GM10248 (cell line): ENCODE measurements at regions not wholly inside any gene's neighbourhood (a gene's known extent, or its start where the extent isn't known, plus 50 kb on each side); places are given as distances from the start of the nearest gene placed in this dataset.

Experiments
- CTCF ChIA-PET: fragments of 300-600 bp; sonication (Branson Sonifier 250); formaldehyde crosslinking; extraction: SDS; loops from one replicate; lab custom pipeline; 2021; ENCODE audit warnings: antibody characterized with exemption; lab: Yijun Ruan, JAX
- POLR2A ChIA-PET: fragments of 350-650 bp; sonication (Branson Sonifier 250); formaldehyde crosslinking; extraction: SDS; loops from one replicate; lab custom pipeline; 2020; ENCODE audit warnings: antibody characterized with exemption; lab: Yijun Ruan, JAX
- DNase-seq: peaks from one replicate; pipeline ENCODE4 v3.0.0; 2012; ENCODE audit errors: extremely low spot score
- TF ChIP-seq, protein P1 (sequence below): IDR thresholded peaks from 2 replicates; pipeline ENCODE4 v1.5.1; 2012; ENCODE audit warnings: mild to moderate bottlenecking, low read depth; ENCODE audit errors: extremely low read depth, missing control alignments, control extremely low read depth

DNA sequence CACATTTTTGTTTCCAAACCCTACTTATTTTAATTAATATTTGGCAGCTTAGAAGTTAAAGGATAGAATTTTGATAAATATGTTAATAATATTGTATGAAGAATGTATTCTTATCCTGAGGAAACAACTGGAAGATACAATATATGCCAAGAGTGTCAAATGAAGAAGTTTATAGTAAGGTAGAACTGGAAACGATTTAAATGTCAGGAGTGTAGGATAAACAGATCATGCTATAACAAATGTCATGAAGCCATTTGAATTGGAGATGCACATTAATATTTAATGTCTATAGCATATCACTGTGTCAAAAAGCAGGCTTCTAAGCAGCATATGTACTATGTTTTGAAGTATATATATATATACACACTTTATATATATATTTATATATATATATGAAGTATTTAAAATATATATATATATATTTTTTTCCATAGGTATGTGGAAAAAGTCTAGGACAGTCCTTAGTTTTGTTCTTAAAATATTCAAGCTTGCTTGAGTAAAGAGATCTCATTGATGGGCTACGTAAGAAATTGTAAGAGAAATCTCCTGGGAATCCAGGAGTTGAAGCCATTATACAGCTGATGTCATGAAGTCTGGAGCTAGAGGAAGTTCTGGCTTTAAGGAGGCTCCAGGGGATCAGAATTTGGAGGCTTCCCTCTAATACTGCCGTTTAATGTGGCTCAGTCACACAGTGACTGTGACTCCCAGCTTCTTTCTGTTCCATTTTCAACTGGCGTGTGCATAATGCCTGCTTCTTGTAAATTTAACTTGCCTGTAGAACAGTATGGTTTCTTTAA lies 79.9 kb upstream of the MYCBP2 start:
- TF ChIP-seq, protein P1, sequence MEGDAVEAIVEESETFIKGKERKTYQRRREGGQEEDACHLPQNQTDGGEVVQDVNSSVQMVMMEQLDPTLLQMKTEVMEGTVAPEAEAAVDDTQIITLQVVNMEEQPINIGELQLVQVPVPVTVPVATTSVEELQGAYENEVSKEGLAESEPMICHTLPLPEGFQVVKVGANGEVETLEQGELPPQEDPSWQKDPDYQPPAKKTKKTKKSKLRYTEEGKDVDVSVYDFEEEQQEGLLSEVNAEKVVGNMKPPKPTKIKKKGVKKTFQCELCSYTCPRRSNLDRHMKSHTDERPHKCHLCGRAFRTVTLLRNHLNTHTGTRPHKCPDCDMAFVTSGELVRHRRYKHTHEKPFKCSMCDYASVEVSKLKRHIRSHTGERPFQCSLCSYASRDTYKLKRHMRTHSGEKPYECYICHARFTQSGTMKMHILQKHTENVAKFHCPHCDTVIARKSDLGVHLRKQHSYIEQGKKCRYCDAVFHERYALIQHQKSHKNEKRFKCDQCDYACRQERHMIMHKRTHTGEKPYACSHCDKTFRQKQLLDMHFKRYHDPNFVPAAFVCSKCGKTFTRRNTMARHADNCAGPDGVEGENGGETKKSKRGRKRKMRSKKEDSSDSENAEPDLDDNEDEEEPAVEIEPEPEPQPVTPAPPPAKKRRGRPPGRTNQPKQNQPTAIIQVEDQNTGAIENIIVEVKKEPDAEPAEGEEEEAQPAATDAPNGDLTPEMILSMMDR, result no peak
- ChIA-PET CTCF (interaction anchor here (1.2 to 1.7 kb wide), 4 partner anchors 11 to 20 kb away, joined by 3 to 5 read pairs (median 4); no protein-coding TSS in a partner anchor), POLR2A (no interaction called here)
- no peak for DNase-seq

DNA sequence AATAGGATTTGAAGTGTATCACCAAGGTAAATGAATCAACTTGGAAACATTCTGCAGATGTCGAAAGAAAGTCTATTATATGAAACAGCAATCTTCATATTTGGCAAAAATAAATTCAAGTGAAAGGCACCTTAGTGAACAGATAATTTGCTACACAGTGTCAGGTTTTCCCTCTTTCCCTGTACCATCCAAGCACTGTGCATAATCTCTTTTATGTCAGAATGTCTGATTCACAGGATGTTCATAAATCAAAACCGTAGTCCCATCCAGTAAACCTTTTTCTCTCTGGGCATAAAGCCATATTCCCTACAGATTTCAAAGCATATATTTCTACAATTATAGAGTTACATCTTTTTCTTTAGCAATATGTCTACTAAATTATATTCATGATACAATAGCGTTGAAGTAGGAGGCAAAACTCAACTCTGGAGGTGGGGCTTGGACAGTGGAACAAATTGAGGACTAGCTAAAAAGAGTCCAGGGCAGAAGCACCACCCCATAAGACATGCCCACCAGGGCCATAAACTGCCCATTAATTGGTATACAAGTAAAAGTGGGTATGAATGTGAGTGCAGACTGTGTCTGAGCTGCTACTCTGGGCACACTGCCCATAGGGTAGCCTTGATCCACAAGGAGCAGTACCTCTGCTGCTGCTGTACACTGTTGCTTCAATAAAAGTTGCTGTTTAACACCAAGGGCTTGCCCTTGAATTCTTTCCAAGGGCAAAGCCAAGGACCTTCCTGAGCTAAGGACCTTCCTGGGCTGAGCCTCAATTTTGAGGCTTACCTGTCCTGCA lies 72.1 kb upstream of the MYCBP2 start:
- ChIA-PET CTCF (interaction anchor here (1.6 to 2.4 kb wide), 3 partner anchors 13 to 25 kb away, joined by 5 to 9 read pairs (median 6); no protein-coding TSS in a partner anchor), POLR2A (no interaction called here)
- TF ChIP-seq, protein P1, result no peak
- no peak for DNase-seq

DNA sequence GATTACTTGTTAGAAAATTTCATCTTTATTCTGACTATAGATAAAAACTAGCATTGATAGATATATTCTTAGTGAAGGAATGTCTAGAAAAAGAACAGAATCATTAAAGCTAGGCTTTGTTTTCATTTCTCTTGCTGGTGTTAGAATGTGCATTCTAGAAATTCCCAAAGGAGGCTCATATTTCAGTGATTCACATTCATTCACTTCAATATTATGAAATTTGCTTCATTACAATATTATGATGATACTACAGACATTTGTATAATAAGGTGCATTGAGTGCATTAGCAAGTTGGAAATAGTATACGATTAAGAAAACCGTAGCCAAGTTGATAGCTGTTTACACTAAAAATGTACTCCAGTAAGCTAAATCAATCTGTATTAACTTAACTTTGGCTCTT lies 70.7 kb upstream of the MYCBP2 start:
- TF ChIP-seq, protein P1, result no peak
- POLR2A ChIA-PET, result no interaction called here
- CTCF ChIA-PET, result interaction anchor here (0.6 to 1.9 kb wide), 5 partner anchors 8 to 80 kb away, joined by 3 to 8 read pairs (median 3); no protein-coding TSS in a partner anchor
- no peak for DNase-seq

DNA sequence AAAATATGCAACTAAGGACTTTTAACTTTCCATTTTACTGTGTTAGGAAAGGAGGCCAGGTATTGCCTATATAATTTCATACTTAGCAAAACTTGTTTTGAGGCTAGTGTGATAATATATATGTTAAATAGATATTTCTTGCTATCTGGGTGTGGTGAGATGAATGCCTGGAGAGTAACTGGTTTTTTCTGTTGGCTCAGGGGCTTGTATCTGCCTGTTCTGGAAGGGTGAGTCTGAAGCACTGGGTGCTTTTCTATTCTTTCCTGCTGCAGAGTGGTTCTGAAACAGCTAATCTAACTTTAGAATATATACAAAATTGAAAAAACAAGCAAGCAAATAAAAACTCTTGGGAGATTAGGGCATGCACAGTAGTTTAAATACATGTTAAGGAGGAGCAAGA lies 64.6 kb upstream of the MYCBP2 start:
- POLR2A ChIA-PET, result no interaction called here
- CTCF ChIA-PET, result interaction anchor here (0.8 to 1.6 kb wide), 3 partner anchors 10 to 87 kb away, joined by 3 to 4 read pairs (median 4); no protein-coding TSS in a partner anchor
- DNase-seq, result no peak
- TF ChIP-seq, protein P1, result no peak

DNA sequence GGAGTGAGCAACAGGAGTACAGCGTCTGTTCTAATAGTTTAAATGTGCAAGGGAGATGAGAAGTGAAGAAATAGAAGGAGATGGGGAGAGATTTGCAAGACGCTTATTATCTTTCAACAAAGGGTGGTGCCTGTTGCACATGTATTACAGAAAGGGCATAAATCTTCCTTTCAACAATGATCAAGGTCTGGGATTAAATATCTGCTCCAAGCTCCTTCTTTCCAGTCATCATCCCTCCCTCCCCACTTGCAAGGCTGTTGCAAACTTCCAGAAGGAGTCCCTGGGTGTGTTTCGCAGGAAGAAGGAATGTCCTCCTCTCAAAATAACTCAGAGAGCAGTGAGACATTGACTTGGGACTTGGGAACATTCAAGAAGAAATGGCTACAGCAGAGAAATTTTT lies 63.5 kb upstream of the MYCBP2 start:
- ChIA-PET POLR2A (no interaction called here), CTCF (interaction anchor here (0.7 to 2.3 kb wide), 2 partner anchors 14 to 368 kb away, joined by 3 to 10 read pairs; no protein-coding TSS in a partner anchor)
- DNase-seq, result no peak
- TF ChIP-seq, protein P1, result no peak

DNA sequence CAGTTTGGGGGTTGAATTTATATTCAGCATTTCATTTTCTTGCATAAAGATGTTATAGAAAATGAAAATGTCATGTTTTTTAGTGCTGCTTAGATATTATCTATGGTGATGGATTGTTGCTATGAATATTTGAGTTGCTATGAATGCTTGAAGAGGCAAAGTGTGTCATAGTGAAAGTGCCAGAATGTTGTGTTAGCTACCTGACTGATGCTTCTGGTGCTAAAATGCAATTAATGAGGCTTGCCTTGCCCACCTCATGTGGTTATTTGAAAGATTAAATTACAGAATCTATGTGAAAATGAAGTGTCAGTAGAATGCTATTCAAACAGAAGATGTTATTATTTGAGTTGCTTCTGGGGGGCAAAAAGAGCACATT lies 62.7 kb upstream of the MYCBP2 start:
- ChIA-PET CTCF (interaction anchor here (1.3 to 2.3 kb wide), 6 partner anchors 8 to 39 kb away, joined by 3 to 10 read pairs (median 4); no protein-coding TSS in a partner anchor), POLR2A (no interaction called here)
- DNase-seq, result no peak
- TF ChIP-seq, protein P1, result no peak
